GM11168 (cell line): ENCODE measurements at regions not wholly inside any gene's neighbourhood (a gene's known extent, or its start where the extent isn't known, plus 50 kb on each side); places are given as distances from the start of the nearest gene placed in this dataset.
"Not testable (repeated sequence)": the region's sequence is repeated elsewhere in the genome, so short reads cannot be mapped to it uniquely, and the experiment has no call there.

Source experiments
- in situ Hi-C: fragments of 300-500 bp; cut with MboI; formaldehyde crosslinking; loops from one replicate; pipeline ENCODE4 v1.12.0; 2022; ENCODE audit warnings: low sequenced_read_pairs; ENCODE audit not compliant: unreplicated experiment

GRCh38 chr13:21871919-21872318, 201.0 kb downstream of the FGF9 start:
- in situ Hi-C loops = no loop called here

- in situ Hi-C loops = no loop called here
Observed at GRCh38 chr13:21872795-21873194, 201.9 kb downstream of the FGF9 start.

- in situ Hi-C loops = no loop called here
Observed at GRCh38 chr13:21875116-21875515, 204.2 kb downstream of the FGF9 start.

GRCh38 chr13:21879263-21879914, 208.5 kb downstream of the FGF9 start:
- in situ Hi-C loops = no loop called here

GRCh38 chr13:21882766-21883165, 211.9 kb downstream of the FGF9 start:
- in situ Hi-C loops = no loop called here

GRCh38 chr13:21883713-21884112, 212.8 kb downstream of the FGF9 start:
- in situ Hi-C loops = no loop called here

- in situ Hi-C loops = no loop called here
Observed at GRCh38 chr13:21884299-21884909, 213.5 kb downstream of the FGF9 start.

GRCh38 chr13:21884965-21885567, 214.2 kb downstream of the FGF9 start:
- in situ Hi-C loops = no loop called here

GRCh38 chr13:21885714-21886224, 214.9 kb downstream of the FGF9 start:
- in situ Hi-C loops = no loop called here

GRCh38 chr13:21889651-21890050, 218.8 kb downstream of the FGF9 start:
- in situ Hi-C loops = no loop called here

- in situ Hi-C loops = not testable (repeated sequence)
Observed at GRCh38 chr13:21890220-21890619, 219.3 kb downstream of the FGF9 start.

- in situ Hi-C loops = no loop called here
Observed at GRCh38 chr13:21894091-21894490, 223.2 kb downstream of the FGF9 start.

- in situ Hi-C loops = no loop called here
Observed at GRCh38 chr13:21894703-21895699, 224.1 kb downstream of the FGF9 start.

GRCh38 chr13:21895779-21896178, 224.9 kb downstream of the FGF9 start:
- in situ Hi-C loops = no loop called here

GRCh38 chr13:21897161-21897560, 226.3 kb downstream of the FGF9 start:
- in situ Hi-C loops = no loop called here

- in situ Hi-C loops = no loop called here
Observed at GRCh38 chr13:21898459-21898858, 227.6 kb downstream of the FGF9 start.

- in situ Hi-C loops = no loop called here
Observed at GRCh38 chr13:21898945-21899344, 228.1 kb downstream of the FGF9 start.

GRCh38 chr13:21901336-21901735, 230.5 kb downstream of the FGF9 start:
- in situ Hi-C loops = no loop called here

- in situ Hi-C loops = no loop called here
Observed at GRCh38 chr13:21901811-21902708, 231.2 kb downstream of the FGF9 start.
